IPS-18a (cell line): ENCODE measurements at regions not wholly inside any gene's neighbourhood (a gene's known extent, or its start where the extent isn't known, plus 50 kb on each side); places are given as distances from the start of the nearest gene placed in this dataset.
A peak's percentile ranks its signal among the peaks of the same experiment; 100 is the strongest.

Source experiments
- H3K27ac ChIP-seq: one replicate; pipeline ENCODE4 v1.5.1; 2013; ENCODE audit warnings: low read length
- H3K27me3 ChIP-seq: one replicate; pipeline ENCODE4 v1.6.1; 2013; ENCODE audit warnings: mild to moderate bottlenecking, low read length; ENCODE audit not compliant: control insufficient read depth, insufficient read depth
- H3K36me3 ChIP-seq: one replicate; pipeline ENCODE4 v1.6.1; 2013; ENCODE audit warnings: low read depth, low read length; ENCODE audit not compliant: control insufficient read depth
- H3K4me1 ChIP-seq: one replicate; pipeline ENCODE4 v1.6.1; 2013; ENCODE audit warnings: low read depth, low read length; ENCODE audit not compliant: control insufficient read depth
- H3K4me3 ChIP-seq: one replicate; pipeline ENCODE4 v1.5.1; 2013; ENCODE audit warnings: low read length
- H3K9ac ChIP-seq: one replicate; pipeline ENCODE4 v1.6.1; 2013; ENCODE audit warnings: mild to moderate bottlenecking, low read length, moderate library complexity
- H3K9me3 ChIP-seq: one replicate; pipeline ENCODE4 v1.6.1; 2013; ENCODE audit warnings: low read depth, low read length; ENCODE audit not compliant: control insufficient read depth

GRCh38 chrX:39845233-39845632 is 252.5 kb downstream of the BCOR start:
- Histone ChIP-seq H3K27me3 (peaks cover 7% of the 10 kb centered on the region), H3K4me1 (peaks cover 24% of the 10 kb centered on the region), H3K9ac (no peak overlapping the region)

GRCh38 chrX:39846460-39846859 is 251.3 kb downstream of the BCOR start:
- H3K9me3 ChIP-seq = no peaks in the 10 kb centered on the region
- H3K27me3 ChIP-seq = no peaks in the 10 kb centered on the region
- H3K4me3 ChIP-seq = no peak overlapping the region
- peaks cover 31% of the 10 kb centered on the region for H3K4me1 ChIP-seq
- no peaks in the 10 kb centered on the region for H3K36me3 ChIP-seq
- no peak overlapping the region for H3K9ac ChIP-seq
- H3K27ac ChIP-seq = no peak overlapping the region

More at GRCh38 chrX:39845233-39845632, 252.5 kb downstream of the BCOR start:
- H3K9me3 ChIP-seq = no peaks in the 10 kb centered on the region
- no peak overlapping the region for H3K4me3 ChIP-seq
- H3K27ac ChIP-seq = no peak overlapping the region
- no peaks in the 10 kb centered on the region for H3K36me3 ChIP-seq

GRCh38 chrX:39848243-39848642 is 249.5 kb downstream of the BCOR start:
- Histone ChIP-seq H3K27ac (no peak overlapping the region), H3K4me3 (no peak overlapping the region)

GRCh38 chrX:39848900-39849299 is 248.9 kb downstream of the BCOR start:
- H3K9me3 ChIP-seq = no peaks in the 10 kb centered on the region
- no peak overlapping the region for H3K9ac ChIP-seq
- no peaks in the 10 kb centered on the region for H3K27me3 ChIP-seq
- H3K4me3 ChIP-seq = no peak overlapping the region
- H3K36me3 ChIP-seq = no peaks in the 10 kb centered on the region
- H3K4me1 ChIP-seq = peaks cover 43% of the 10 kb centered on the region
- no peak overlapping the region for H3K27ac ChIP-seq

More at GRCh38 chrX:39848243-39848642, 249.5 kb downstream of the BCOR start:
- Histone ChIP-seq H3K27me3 (no peaks in the 10 kb centered on the region), H3K36me3 (no peaks in the 10 kb centered on the region), H3K9ac (no peak overlapping the region), H3K9me3 (no peaks in the 10 kb centered on the region), H3K4me1 (peaks cover 38% of the 10 kb centered on the region)

- H3K27me3 ChIP-seq = no peaks in the 10 kb centered on the region
- no peak overlapping the region for H3K9ac ChIP-seq
- H3K9me3 ChIP-seq = no peaks in the 10 kb centered on the region
- H3K4me1 ChIP-seq = peaks cover 50% of the 10 kb centered on the region
- no peak overlapping the region for H3K4me3 ChIP-seq
- no peaks in the 10 kb centered on the region for H3K36me3 ChIP-seq
- peak overlapping the region; percentile 18 for H3K27ac ChIP-seq
These were observed 247.5 kb downstream of the BCOR start for GRCh38 chrX:39850209-39850608.

GRCh38 chrX:39850630-39851152 is 247.1 kb downstream of the BCOR start:
- H3K36me3 ChIP-seq = no peaks in the 10 kb centered on the region
- no peak overlapping the region for H3K9ac ChIP-seq
- peak overlapping the region; percentile 18 for H3K27ac ChIP-seq
- no peaks in the 10 kb centered on the region for H3K27me3 ChIP-seq
- peaks cover 54% of the 10 kb centered on the region for H3K4me1 ChIP-seq
- H3K4me3 ChIP-seq = no peak overlapping the region
- no peaks in the 10 kb centered on the region for H3K9me3 ChIP-seq

GRCh38 chrX:39851745-39852455 is 245.9 kb downstream of the BCOR start:
- H3K36me3 ChIP-seq = no peaks in the 10 kb centered on the region
- H3K9ac ChIP-seq = no peak overlapping the region
- no peak overlapping the region for H3K27ac ChIP-seq
- no peaks in the 10 kb centered on the region for H3K27me3 ChIP-seq
- peaks cover 61% of the 10 kb centered on the region for H3K4me1 ChIP-seq
- no peaks in the 10 kb centered on the region for H3K9me3 ChIP-seq
- H3K4me3 ChIP-seq = no peak overlapping the region

- H3K9me3 ChIP-seq = no peaks in the 10 kb centered on the region
- no peak overlapping the region for H3K4me3 ChIP-seq
- no peaks in the 10 kb centered on the region for H3K27me3 ChIP-seq
- no peak overlapping the region for H3K27ac ChIP-seq
- H3K36me3 ChIP-seq = no peaks in the 10 kb centered on the region
- H3K9ac ChIP-seq = no peak overlapping the region
- peaks cover 61% of the 10 kb centered on the region for H3K4me1 ChIP-seq
These were observed 245.3 kb downstream of the BCOR start for GRCh38 chrX:39852491-39852890.

- Histone ChIP-seq H3K4me1 (peaks cover 61% of the 10 kb centered on the region), H3K4me3 (no peak overlapping the region), H3K9ac (no peak overlapping the region), H3K9me3 (no peaks in the 10 kb centered on the region), H3K36me3 (no peaks in the 10 kb centered on the region), H3K27ac (no peak overlapping the region), H3K27me3 (no peaks in the 10 kb centered on the region)
These were observed 244.2 kb downstream of the BCOR start for GRCh38 chrX:39853417-39854030.

- no peaks in the 10 kb centered on the region for H3K9me3 ChIP-seq
- no peak overlapping the region for H3K27ac ChIP-seq
- peaks cover 56% of the 10 kb centered on the region for H3K4me1 ChIP-seq
- no peak overlapping the region for H3K9ac ChIP-seq
- H3K4me3 ChIP-seq = peak overlapping the region; percentile 14
- H3K27me3 ChIP-seq = no peaks in the 10 kb centered on the region
- H3K36me3 ChIP-seq = no peaks in the 10 kb centered on the region
These were observed 242.7 kb downstream of the BCOR start for GRCh38 chrX:39854772-39855747.

GRCh38 chrX:39855748-39856129 is 242.0 kb downstream of the BCOR start:
- Histone ChIP-seq H3K27me3 (no peaks in the 10 kb centered on the region), H3K9me3 (no peaks in the 10 kb centered on the region), H3K36me3 (no peaks in the 10 kb centered on the region), H3K27ac (no peak overlapping the region), H3K9ac (no peak overlapping the region), H3K4me1 (peaks cover 55% of the 10 kb centered on the region), H3K4me3 (peak overlapping the region; percentile 14)
